Stimulated activated CD8-positive, alpha-beta memory T cell treated with anti-CD3 and anti-CD28 coated beads, Interleukin-4, amount 100 ng/mL, for 48 hours (primary cell): ENCODE measurements at regions not wholly inside any gene's neighbourhood (a gene's known extent, or its start where the extent isn't known, plus 50 kb on each side); places are given as distances from the start of the nearest gene placed in this dataset.

Source experiments
- DNase-seq: peaks from one replicate; pipeline ENCODE4 v3.0.0-alpha.2; 2020

DNA sequence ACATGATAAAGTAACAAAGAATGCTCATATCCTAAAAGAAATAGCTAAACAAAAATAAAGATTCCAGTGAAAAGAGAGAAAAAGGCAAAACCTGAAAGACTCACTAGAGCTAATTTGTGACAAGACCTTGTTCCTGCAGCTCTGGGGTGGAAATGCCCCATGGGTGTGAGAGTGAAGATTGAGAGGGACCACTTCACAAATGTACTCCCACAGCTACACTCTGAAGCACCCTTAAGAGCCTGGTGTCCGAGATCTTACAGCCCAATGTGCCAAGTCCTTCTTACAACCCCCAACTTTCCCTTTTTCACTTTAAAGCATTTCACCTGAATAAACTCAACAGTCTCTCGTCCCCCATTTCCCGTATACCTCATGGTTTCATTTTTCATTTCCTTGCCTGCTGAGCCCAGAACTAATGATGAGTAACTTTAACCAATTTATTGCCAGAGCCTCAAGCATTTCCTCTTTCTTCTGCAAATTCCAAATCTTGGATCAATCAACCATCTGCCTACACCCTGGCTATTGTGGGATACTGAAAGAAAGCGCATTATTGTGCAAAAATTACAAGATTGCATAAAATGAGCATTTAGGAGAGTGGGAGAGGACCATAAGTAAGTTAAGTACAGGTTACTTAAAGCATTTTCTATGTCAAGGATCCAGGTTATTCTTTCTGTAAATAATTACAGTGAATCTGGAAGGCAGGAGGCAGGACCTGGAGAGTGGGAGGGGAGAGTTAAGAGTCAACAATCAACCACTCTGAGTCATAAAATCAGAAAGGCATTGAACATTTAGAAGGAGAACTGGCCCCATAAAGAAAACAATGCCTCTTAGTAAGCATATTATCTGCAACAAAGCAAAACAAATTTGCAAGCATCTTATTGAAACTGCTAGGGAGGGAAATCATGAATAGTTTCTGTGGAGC, 804.4 kb upstream of the CELF4 start:
- DNase-seq, result no peak

- no peak for DNase-seq
These were observed 803.3 kb upstream of the CELF4 start for GRCh38 chr18:38368886-38369285.

DNA sequence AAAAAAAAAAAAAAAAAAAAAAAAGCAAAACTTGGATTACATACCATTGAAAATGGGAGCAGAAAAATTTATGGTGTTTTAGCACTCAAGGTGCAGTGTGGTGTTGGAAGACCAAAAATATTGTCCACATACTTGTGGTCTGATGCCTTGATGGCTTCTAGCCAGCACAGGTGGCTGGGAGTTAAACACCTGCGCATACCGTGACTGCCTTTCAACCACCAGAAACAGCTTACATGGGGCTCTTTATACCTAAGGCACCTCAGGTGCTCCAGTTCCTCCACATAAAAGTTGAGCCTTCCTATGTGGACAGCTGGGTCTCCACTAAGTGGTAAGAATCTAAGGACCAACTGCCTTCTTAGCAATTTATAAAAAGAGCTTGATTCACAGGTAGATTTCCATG, 802.6 kb upstream of the CELF4 start:
- no peak for DNase-seq

- DNase-seq, result no peak
These were observed 801.9 kb upstream of the CELF4 start for GRCh38 chr18:38367473-38367872.

DNA sequence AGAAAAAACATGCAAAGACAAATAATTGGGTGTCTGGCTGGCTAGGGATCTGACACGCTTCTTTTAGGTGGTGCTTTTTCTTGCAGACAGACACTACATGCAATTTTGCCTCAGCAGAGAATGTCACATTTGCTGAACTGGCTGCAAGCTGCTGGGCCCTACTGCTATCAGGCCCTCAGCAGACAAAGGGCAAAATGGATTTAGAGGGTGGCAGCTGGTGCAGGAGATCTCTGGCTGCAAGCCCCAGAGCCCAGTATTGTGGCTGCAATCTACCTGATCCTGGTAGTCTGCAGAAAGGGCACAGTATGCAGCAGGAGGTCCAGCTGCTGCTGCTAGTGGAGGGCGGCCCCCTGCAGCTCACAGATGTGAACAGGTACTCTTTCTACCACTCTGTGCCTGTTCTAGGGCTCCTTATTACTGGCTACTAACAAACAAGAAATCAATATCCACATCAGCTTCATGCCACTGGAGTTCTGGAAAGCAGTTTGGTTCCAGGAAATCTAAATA, 796.7 kb upstream of the CELF4 start:
- no peak for DNase-seq

- no peak for DNase-seq
These were observed 793.4 kb upstream of the CELF4 start for GRCh38 chr18:38358805-38359657.

GRCh38 chr18:38353149-38353548, 787.6 kb upstream of the CELF4 start:
- no peak for DNase-seq

DNA sequence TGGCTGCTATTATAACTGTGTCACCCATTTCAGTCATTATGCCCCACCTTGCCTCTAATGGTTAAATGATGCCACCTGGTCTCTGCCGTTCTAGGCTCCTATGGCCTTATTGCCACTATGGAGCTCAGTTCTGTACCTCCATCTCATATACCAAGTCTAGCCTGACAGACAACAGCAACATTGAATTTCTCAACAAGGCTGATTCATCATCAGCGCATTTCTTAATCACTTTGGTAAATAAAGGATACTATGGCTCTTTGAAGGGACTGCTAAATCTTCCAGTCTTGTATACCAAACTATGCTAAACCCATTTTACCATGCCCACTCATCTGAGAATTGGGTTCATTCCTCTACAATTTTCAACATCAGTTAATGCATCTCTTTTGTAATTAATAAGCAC, 784.5 kb upstream of the CELF4 start:
- DNase-seq, result no peak

DNA sequence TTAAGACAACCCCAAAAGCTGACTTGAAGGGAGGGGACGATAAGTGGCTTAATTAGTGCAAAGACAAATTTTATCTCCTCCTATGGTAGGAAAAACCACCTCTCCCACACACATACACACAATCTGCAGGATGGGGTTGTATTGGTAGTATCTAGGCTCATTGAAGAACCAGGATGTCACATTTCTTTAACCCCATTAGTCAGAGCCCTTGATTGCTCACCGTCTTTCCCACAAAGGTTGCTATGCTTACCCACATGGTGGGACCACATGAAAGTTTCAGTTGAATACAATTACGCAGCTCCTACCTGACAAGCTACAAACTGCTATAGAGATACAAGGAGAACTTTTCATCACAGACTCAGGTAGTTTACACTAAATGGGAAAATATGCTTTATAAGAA, 765.0 kb upstream of the CELF4 start:
- DNase-seq, result no peak

DNA sequence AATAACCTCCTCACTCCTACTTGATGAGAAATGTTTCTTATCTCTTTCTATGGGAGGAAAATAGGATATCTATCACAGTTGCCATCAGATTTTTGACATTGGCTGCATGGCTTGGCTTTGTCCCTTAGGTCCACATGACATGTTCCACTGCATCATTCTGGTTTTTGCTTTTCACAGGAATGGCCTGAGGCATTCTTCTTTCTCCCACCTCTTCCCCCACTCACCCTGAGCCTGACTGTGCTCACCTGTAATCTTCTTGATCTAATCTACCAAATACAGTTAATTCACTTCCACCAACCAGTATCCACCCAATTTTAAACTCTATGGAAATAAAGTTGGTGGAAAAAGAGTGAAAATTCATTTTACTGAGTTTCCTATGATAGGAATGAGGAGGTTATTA, 763.5 kb upstream of the CELF4 start:
- DNase-seq, result no peak

- no peak for DNase-seq
These were observed 756.6 kb upstream of the CELF4 start for GRCh38 chr18:38322206-38322605.

- no peak for DNase-seq
These were observed 755.7 kb upstream of the CELF4 start for GRCh38 chr18:38321262-38321661.

GRCh38 chr18:38318416-38318815, 752.8 kb upstream of the CELF4 start:
- DNase-seq, result no peak

DNA sequence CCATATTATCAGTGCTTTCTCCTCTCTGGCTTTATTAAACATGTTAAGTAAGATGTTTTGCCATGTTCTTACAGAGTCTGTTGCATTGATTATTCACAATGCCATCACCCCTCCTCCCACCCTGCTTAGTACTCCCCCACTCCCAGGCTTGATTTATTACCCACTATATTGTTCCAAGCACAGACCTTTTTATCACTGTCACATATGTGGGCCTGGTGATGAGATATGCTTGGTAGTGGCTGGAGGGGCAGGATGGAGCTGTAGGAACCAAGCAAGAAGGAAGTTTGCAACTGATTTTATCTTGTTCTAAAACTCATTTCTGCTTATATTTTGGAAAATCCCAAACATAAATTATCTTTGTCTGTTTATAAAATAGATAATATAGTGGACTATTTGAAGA, 748.2 kb upstream of the CELF4 start:
- DNase-seq, result no peak

- no peak for DNase-seq
These were observed 746.9 kb upstream of the CELF4 start for GRCh38 chr18:38312532-38312931.

GRCh38 chr18:38310936-38311335, 745.3 kb upstream of the CELF4 start:
- no peak for DNase-seq

DNA sequence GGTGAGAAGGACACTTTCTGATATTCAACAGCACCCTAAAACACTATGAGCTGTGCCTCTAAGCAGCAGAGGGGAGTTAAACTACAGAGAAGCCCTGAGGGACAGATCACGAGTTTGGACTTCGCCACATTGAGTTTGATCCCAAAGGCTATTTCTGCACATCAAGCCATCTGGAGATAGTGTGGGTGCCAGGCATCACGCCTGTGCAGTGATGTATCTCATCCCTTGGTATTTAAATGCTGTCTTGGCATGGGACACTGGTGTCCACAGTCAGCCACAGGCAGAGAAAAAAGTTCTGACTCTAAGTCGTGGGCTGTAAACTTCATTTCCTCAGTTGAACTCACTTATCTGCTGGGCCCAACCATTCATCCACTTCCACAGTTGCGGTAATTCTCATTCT, 742.3 kb upstream of the CELF4 start:
- DNase-seq, result no peak

DNA sequence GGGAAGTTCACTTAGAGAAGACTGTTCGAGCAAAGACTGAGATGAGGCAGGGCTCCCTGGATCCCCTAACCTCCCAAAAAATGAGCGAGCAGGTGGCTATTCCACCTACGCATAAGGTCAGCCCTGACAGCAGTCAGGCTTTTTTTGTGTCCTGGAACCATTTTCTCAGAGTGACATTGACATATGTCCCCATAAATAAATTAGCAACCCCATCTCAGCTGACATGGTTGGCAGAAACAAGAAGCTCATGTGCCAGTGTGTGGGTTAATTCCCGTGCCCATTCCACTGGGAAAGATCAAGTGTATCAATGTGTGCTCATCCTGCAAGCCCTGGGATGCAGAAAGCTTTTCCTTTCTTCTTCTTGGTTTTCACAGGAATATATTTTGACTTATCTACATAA, 740.4 kb upstream of the CELF4 start:
- no peak for DNase-seq

- DNase-seq, result no peak
These were observed 736.0 kb upstream of the CELF4 start for GRCh38 chr18:38301621-38302020.

DNA sequence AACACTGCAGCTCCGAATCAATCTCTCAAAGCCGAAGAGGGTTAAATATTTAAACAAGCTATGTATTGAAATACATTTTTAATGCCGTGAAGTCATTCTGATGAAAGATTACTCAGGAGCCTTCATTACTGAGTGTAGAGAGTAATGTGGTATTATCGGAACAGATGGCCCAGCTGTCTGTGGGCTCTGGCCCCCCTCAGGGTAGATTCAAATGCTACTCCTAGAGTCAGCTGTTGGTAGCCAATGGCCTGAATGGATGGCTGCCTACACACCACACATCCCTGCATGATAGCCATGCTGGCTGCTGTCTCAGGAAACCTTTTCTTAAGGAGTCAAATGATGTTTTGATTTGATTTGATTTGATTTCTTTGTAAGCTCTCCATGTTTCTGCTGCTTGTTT, 732.3 kb upstream of the CELF4 start:
- DNase-seq, result no peak

GRCh38 chr18:38290229-38290628, 724.6 kb upstream of the CELF4 start:
- no peak for DNase-seq

DNA sequence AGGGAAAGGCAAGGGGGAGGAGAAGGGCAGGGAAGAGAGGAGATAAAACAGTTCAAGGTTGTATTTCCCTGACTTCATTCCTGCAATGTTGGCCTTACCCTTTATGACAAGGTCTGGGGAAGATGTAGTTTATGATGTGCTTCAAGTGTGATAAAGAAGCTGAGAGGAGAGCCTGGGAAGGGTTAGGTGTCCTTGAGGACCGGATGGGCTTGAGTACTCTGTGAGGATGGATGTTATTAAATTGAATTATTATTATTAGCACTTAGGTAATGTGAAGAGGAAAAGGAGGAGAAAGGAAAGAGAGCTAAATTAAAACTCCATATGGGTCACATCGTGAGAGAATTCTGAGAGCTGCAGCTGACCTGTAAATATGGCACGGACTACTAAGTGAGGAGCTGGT, 719.4 kb upstream of the CELF4 start:
- DNase-seq, result no peak

DNA sequence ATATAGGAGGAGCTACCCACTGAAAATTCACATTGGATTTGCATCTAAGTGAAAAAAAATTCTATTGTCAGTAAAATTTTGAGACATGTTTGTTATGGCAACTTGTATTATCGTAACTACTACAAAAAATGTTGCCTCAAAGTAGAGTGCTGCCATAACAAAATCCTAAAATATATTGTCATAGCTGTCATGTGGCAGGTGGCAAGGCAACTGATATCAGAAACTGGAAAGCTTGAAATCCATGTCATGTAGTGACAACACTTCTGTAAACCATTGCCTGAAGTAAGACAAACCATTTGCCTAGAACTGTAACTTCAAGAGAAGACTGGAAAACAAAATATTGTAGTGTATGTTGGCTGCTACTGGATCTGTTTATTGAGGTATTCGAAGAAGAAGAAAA, 697.5 kb upstream of the CELF4 start:
- no peak for DNase-seq

DNA sequence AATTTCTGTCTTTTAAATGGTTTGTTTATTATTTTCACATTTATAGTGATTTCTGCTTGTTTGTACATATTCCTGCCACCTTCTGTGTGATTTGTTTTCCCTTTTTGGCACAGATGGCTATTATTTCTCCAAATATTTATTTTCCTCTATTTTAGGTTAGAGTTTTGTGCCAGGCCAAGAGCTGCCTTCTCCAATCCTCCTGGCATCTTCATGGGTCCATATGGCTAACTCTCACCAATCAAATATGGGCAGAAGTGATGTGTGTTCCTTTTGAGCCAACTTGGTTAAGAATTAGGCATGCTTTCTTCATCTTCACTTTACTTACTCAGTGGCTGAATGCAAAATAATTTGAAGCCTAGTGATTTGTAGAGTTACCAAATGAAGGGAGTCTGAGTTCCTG, 697.1 kb upstream of the CELF4 start:
- DNase-seq, result no peak
